ENCODE measurements at regions not wholly inside any gene's neighbourhood (a gene's known extent, or its start where the extent isn't known, plus 50 kb on each side); places are given as distances from the start of the nearest gene placed in this dataset.

DNA sequence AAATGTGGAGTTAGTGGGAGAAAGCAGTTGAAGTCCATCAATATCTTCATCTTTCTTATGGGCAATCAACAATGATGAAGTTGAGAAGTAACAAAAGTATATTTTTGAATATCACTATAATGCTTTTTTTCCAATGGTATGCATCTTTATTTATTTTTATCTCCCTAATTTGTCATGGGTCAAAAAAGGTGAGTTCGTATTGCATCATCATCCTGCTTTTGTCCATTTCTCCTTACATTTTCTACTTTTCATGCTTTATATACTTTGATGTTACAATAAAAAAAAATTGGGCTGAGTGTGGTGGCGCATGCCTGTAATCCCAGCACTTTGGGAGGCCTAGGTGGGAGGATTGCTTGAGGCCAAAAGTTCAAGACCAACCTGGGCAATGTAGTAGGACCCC, 101.2 kb upstream of the STXBP5 start:
- TF ChIP-seq, protein P1, sequence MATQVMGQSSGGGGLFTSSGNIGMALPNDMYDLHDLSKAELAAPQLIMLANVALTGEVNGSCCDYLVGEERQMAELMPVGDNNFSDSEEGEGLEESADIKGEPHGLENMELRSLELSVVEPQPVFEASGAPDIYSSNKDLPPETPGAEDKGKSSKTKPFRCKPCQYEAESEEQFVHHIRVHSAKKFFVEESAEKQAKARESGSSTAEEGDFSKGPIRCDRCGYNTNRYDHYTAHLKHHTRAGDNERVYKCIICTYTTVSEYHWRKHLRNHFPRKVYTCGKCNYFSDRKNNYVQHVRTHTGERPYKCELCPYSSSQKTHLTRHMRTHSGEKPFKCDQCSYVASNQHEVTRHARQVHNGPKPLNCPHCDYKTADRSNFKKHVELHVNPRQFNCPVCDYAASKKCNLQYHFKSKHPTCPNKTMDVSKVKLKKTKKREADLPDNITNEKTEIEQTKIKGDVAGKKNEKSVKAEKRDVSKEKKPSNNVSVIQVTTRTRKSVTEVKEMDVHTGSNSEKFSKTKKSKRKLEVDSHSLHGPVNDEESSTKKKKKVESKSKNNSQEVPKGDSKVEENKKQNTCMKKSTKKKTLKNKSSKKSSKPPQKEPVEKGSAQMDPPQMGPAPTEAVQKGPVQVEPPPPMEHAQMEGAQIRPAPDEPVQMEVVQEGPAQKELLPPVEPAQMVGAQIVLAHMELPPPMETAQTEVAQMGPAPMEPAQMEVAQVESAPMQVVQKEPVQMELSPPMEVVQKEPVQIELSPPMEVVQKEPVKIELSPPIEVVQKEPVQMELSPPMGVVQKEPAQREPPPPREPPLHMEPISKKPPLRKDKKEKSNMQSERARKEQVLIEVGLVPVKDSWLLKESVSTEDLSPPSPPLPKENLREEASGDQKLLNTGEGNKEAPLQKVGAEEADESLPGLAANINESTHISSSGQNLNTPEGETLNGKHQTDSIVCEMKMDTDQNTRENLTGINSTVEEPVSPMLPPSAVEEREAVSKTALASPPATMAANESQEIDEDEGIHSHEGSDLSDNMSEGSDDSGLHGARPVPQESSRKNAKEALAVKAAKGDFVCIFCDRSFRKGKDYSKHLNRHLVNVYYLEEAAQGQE (IDR thresholded peaks at IDR 0.05; ENCODE audit: insufficient replicate concordance, low read depth), result no peak
- TF ChIP-seq, protein P2, sequence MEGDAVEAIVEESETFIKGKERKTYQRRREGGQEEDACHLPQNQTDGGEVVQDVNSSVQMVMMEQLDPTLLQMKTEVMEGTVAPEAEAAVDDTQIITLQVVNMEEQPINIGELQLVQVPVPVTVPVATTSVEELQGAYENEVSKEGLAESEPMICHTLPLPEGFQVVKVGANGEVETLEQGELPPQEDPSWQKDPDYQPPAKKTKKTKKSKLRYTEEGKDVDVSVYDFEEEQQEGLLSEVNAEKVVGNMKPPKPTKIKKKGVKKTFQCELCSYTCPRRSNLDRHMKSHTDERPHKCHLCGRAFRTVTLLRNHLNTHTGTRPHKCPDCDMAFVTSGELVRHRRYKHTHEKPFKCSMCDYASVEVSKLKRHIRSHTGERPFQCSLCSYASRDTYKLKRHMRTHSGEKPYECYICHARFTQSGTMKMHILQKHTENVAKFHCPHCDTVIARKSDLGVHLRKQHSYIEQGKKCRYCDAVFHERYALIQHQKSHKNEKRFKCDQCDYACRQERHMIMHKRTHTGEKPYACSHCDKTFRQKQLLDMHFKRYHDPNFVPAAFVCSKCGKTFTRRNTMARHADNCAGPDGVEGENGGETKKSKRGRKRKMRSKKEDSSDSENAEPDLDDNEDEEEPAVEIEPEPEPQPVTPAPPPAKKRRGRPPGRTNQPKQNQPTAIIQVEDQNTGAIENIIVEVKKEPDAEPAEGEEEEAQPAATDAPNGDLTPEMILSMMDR (IDR thresholded peaks at IDR 0.05; ENCODE audit: insufficient read depth, low read length), result no peak
